ENCODE measurements at regions not wholly inside any gene's neighbourhood (a gene's known extent, or its start where the extent isn't known, plus 50 kb on each side); places are given as distances from the start of the nearest gene placed in this dataset.

- Histone ChIP-seq H2BK15ac (ENCODE audit: low read length) (no peak overlapping the region), H3K56ac (replicated peaks; ENCODE audit: insufficient read length, low read depth, low read length) (no peak overlapping the region), H2BK20ac (ENCODE audit: low read length) (no peak overlapping the region), H2BK5ac (ENCODE audit: low read depth, low read length) (no peak overlapping the region), H4K5ac (ENCODE audit: insufficient read length, low read depth, low read length) (no peak overlapping the region), H2BK12ac (ENCODE audit: low read depth, low read length) (no peak overlapping the region), H3K9me3 (ENCODE audit: insufficient read depth in 2 of 2, low read depth in 1 of 2, low read length in 1 of 2) (no peaks in the 10 kb centered on the region), H3K4ac (replicated peaks; ENCODE audit: insufficient read length, low read depth, low read length) (no peak overlapping the region), H3K79me2 (ENCODE audit: control insufficient read depth in 1 of 2, insufficient read depth in 2 of 2, low read length in 2 of 2) (no peaks in the 10 kb centered on the region), H2BK120ac (replicated peaks; ENCODE audit: low read depth, low read length) (no peak overlapping the region), H3K23me2 (ENCODE audit: low read depth, low read length) (no peaks in the 10 kb centered on the region), H3K27me3 (replicated peaks in 1 of 4; ENCODE audit: control insufficient read depth in 3 of 4, extremely low read depth in 1 of 4, insufficient read depth in 3 of 4, low read length in 3 of 4) (no peaks in the 10 kb centered on the region; a peak in 1 of 7 replicates), H3K36me3 (ENCODE audit: control insufficient read depth in 2 of 4, insufficient read depth in 4 of 4, low read length in 3 of 4) (no peaks in the 10 kb centered on the region), H4K91ac (replicated peaks; ENCODE audit: insufficient read length, low read length) (no peak overlapping the region), H3K23ac (ENCODE audit: insufficient read length) (no peak overlapping the region), H2AFZ (ENCODE audit: low read length) (no peak overlapping the region), H2AK5ac (ENCODE audit: low read depth, low read length) (no peak overlapping the region), H3K18ac (ENCODE audit: extremely low read depth, low read length) (no peak overlapping the region), H4K8ac (ENCODE audit: extremely low read depth, insufficient read depth, low read length) (no peak overlapping the region), H3K4me2 (ENCODE audit: insufficient read depth in 1 of 2, low read depth in 2 of 2, low read length in 2 of 2) (no peak overlapping the region), H3K27ac (ENCODE audit: low read depth, low read length) (no peak overlapping the region), H3K79me1 (ENCODE audit: low read depth, low read length) (no peaks in the 10 kb centered on the region), H3K4me3 (ENCODE audit: extremely low read depth in 1 of 4, insufficient read depth in 2 of 4, low read depth in 3 of 4, low read length in 4 of 4) (no peak overlapping the region), H3K9ac (replicated peaks in 1 of 4; ENCODE audit: extremely low read depth in 1 of 4, low read depth in 3 of 4, low read length in 3 of 4) (no peak overlapping the region), H4K20me1 (replicated peaks in 1 of 2; ENCODE audit: control insufficient read depth in 1 of 2, insufficient read depth in 2 of 2, low read length in 2 of 2) (no peaks in the 10 kb centered on the region), H3K4me1 (replicated peaks in 1 of 4; ENCODE audit: control insufficient read depth in 3 of 4, insufficient read depth in 4 of 4, low read length in 3 of 4) (no peaks in the 10 kb centered on the region), H3K14ac (ENCODE audit: insufficient read length) (no peak overlapping the region)
- CTCF ChIA-PET (ENCODE audit: partially characterized antibody): interaction anchor here (0.6 to 2.6 kb wide), 4 partner anchors 10 to 165 kb away, joined by 3 to 6 read pairs (median 3); no protein-coding TSS in a partner anchor
- POLR2A ChIA-PET (ENCODE audit: partially characterized antibody): interaction anchor here (2.2 kb wide), 1 partner anchor 16 kb away, joined by 6 read pairs; no protein-coding TSS in a partner anchor
- DNase-seq (ENCODE audit: low read depth in 1 of 2, low spot score in 2 of 2): no peak
- no peak for FAIRE-seq
- WGBS, 2 experiments (ENCODE audit: extremely low coverage in 1 of 2, insufficient coverage in 1 of 2, insufficient read length in 1 of 2, insufficient replicate concordance in 2 of 2, low coverage in 1 of 2, low lambda C conversion rate in 2 of 2, missing lambda C conversion rate in 1 of 2): 84% methylated on average over 7 of the region's 7 CpGs; no CpG with 5 or more reads in 1 of the 2 experiments
- TF ChIP-seq CTBP2 (IDR thresholded peaks at IDR 0.05; ENCODE audit: borderline replicate concordance, insufficient read depth, insufficient read length, low read length): no peak
- TF ChIP-seq SP4 (IDR thresholded peaks at IDR 0.05; ENCODE audit: low read length): no peak
- no peak for TF ChIP-seq FOSL1 (IDR thresholded peaks at IDR 0.05; ENCODE audit: insufficient read depth, low read depth, low read length)
- no peak for TF ChIP-seq SUZ12 (IDR thresholded peaks at IDR 0.05; ENCODE audit: low read length)
Observed at GRCh38 chr12:69036533-69036932, 103.6 kb upstream of the CPM start.
